HK-2 (cell line): ENCODE measurements at regions not wholly inside any gene's neighbourhood (a gene's known extent, or its start where the extent isn't known, plus 50 kb on each side); places are given as distances from the start of the nearest gene placed in this dataset.
A peak's percentile ranks its signal among the peaks of the same experiment; 100 is the strongest.
"Not testable (repeated sequence)": the region's sequence is repeated elsewhere in the genome, so short reads cannot be mapped to it uniquely, and the experiment has no call there.

Source experiments
- DNase-seq: peaks from one replicate; pipeline ENCODE4 v3.0.0-alpha.2; 2018; ENCODE audit not compliant: unreplicated experiment

GRCh38 chr17:27206447-27206846 is 87.5 kb upstream of the WSB1 start:
- no peak for DNase-seq

- DNase-seq: no peak
Observed at GRCh38 chr17:27207073-27207513, 86.8 kb upstream of the WSB1 start.

GRCh38 chr17:27208370-27208769 is 85.5 kb upstream of the WSB1 start:
- DNase-seq: not testable (repeated sequence)

GRCh38 chr17:27209316-27209715 is 84.6 kb upstream of the WSB1 start:
- no peak for DNase-seq

- DNase-seq: not testable (repeated sequence)
Observed at GRCh38 chr17:27210809-27211208, 83.1 kb upstream of the WSB1 start.

GRCh38 chr17:27216836-27217235 is 77.1 kb upstream of the WSB1 start:
- DNase-seq: no peak

GRCh38 chr17:27217631-27218030 is 76.3 kb upstream of the WSB1 start:
- no peak for DNase-seq

GRCh38 chr17:27218041-27218440 is 75.9 kb upstream of the WSB1 start:
- DNase-seq: no peak

GRCh38 chr17:27218719-27219488 is 75.0 kb upstream of the WSB1 start:
- DNase-seq: no peak

GRCh38 chr17:27222515-27222914 is 71.4 kb upstream of the WSB1 start:
- no peak for DNase-seq

GRCh38 chr17:27224526-27225315 is 69.2 kb upstream of the WSB1 start:
- DNase-seq: no peak

GRCh38 chr17:27226611-27227230 is 67.2 kb upstream of the WSB1 start:
- DNase-seq: no peak

GRCh38 chr17:27230996-27231395 is 62.9 kb upstream of the WSB1 start:
- no peak for DNase-seq

GRCh38 chr17:27232328-27232727 is 61.6 kb upstream of the WSB1 start:
- DNase-seq: no peak

- no peak for DNase-seq
Observed at GRCh38 chr17:27233059-27233458, 60.9 kb upstream of the WSB1 start.

GRCh38 chr17:27233776-27234175 is 60.1 kb upstream of the WSB1 start:
- no peak for DNase-seq

- peak; percentile 52 for DNase-seq
Observed at GRCh38 chr17:27236717-27237315, 57.1 kb upstream of the WSB1 start.

- no peak for DNase-seq
Observed at GRCh38 chr17:27237890-27238289, 56.0 kb upstream of the WSB1 start.

- DNase-seq: no peak
Observed at GRCh38 chr17:27239046-27239445, 54.9 kb upstream of the WSB1 start.

GRCh38 chr17:27239584-27239983 is 54.3 kb upstream of the WSB1 start:
- DNase-seq: no peak

- DNase-seq: no peak
Observed at GRCh38 chr17:27240086-27240801, 53.7 kb upstream of the WSB1 start.

GRCh38 chr17:27240802-27241155 is 53.1 kb upstream of the WSB1 start:
- DNase-seq: no peak
